Suprapubic skin (tissue), 3 donors: ENCODE measurements at regions not wholly inside any gene's neighbourhood (a gene's known extent, or its start where the extent isn't known, plus 50 kb on each side); places are given as distances from the start of the nearest gene placed in this dataset.
"Not testable (repeated sequence)": the region's sequence is repeated elsewhere in the genome, so short reads cannot be mapped to it uniquely, and the experiment has no call there.

Source experiments
- CTCF ChIP-seq, 2 donors: fragments of 200-600 bp in 1 of 2; fragments of 450-650 bp in 1 of 2; sonication (generic) in 1 of 2; IDR thresholded peaks; one replicate each; pipeline ENCODE4 v1.5.1; 2016 to 2019; ENCODE audit warnings: antibody characterized with exemption in 2 of 2, mild to moderate bottlenecking in 1 of 2, moderate library complexity in 1 of 2
- EP300 ChIP-seq: sonication (generic); formaldehyde crosslinking; IDR thresholded peaks from one replicate; pipeline ENCODE4 v1.6.1; 2017; ENCODE audit warnings: antibody characterized with exemption
- POLR2A ChIP-seq, 2 donors: fragments of 450-650 bp; IDR thresholded peaks; one replicate each; pipeline ENCODE4 v1.6.1; 2017; ENCODE audit warnings: antibody characterized with exemption in 2 of 2, mild to moderate bottlenecking in 2 of 2, moderate library complexity in 2 of 2

- TF ChIP-seq CTCF (IDR thresholded peaks at IDR 0.05); POLR2A (IDR thresholded peaks at IDR 0.05); EP300: not testable (repeated sequence)
Measured at GRCh38 chr22:12584457-12584856, 2943.5 kb upstream of the OR11H1 start.
